Lower lobe of right lung (tissue), 2 donors: ENCODE measurements at regions not wholly inside any gene's neighbourhood (a gene's known extent, or its start where the extent isn't known, plus 50 kb on each side); places are given as distances from the start of the nearest gene placed in this dataset.
A peak's percentile ranks its signal among the peaks of the same experiment; 100 is the strongest.

Experiments
- ATAC-seq, 2 donors: fragments of 200-7000 bp; cut with Tn5 transposase; one replicate each; pipeline ENCODE4 v1.9.1; 2020 to 2022; ENCODE audit warnings: mild to moderate bottlenecking in 2 of 2, moderate library complexity in 2 of 2
- DNase-seq: peaks from one replicate; pipeline ENCODE4 v3.0.0-alpha.2; 2020
- H3K27ac ChIP-seq: fragments of 200-600 bp; one replicate; pipeline ENCODE4 v1.8.0; 2022
- H3K27me3 ChIP-seq: fragments of 200-600 bp; one replicate; pipeline ENCODE4 v1.8.0; 2022; ENCODE audit warnings: low read depth
- H3K36me3 ChIP-seq: fragments of 200-600 bp; one replicate; pipeline ENCODE4 v1.8.0; 2022; ENCODE audit warnings: mild to moderate bottlenecking
- H3K4me1 ChIP-seq: fragments of 200-600 bp; one replicate; pipeline ENCODE4 v1.8.0; 2022
- H3K4me3 ChIP-seq: fragments of 200-600 bp; one replicate; pipeline ENCODE4 v1.8.0; 2022; ENCODE audit warnings: mild to moderate bottlenecking
- H3K9me3 ChIP-seq: fragments of 200-600 bp; one replicate; pipeline ENCODE4 v1.8.0; 2022
- intact Hi-C: fragments of 100-400 bp; cut with DNase I; formaldehyde crosslinking; loops from one replicate; pipeline ENCODE4 v1.11.0; 2022
- TF ChIP-seq, protein P1 (sequence below): fragments of 200-600 bp; IDR thresholded peaks from one replicate; pipeline ENCODE4 v1.8.0; 2022; ENCODE audit warnings: antibody characterized with exemption, mild to moderate bottlenecking
- donor health status: DM: no; HTN: yes; CAD: no; lungs with severe emphysema.

DNA sequence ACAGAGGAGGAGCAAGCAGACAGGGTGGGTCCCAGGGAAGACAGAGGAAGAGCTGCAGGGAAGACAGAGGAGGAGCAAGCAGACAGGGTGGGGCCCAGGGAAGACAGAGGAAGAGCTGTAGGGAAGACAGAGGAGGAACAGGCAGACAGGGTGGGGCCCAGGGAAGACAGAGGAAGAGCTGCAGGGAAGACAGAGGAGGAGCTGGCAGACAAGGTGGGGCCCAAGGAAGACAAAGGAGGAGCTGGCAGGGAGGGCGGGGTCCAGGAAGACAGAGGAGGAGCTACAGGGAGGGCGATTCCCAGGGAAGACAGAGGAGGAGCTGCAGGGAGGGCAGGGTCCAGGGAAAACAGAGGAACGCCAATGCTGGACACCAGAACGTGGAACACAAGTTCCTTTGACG is 66.5 kb downstream of the PLXNA1 start:
- Histone ChIP-seq H3K9me3 (no peaks in the 10 kb centered on the region), H3K27me3 (no peaks in the 10 kb centered on the region), H3K4me3 (no peak overlapping the region), H3K4me1 (peaks cover 7% of the 10 kb centered on the region), H3K36me3 (no peaks in the 10 kb centered on the region), H3K27ac (no peak overlapping the region)
- DNase-seq = no peak
- ATAC-seq = no peak
- intact Hi-C loops = no loop called here
- TF ChIP-seq, protein P1, sequence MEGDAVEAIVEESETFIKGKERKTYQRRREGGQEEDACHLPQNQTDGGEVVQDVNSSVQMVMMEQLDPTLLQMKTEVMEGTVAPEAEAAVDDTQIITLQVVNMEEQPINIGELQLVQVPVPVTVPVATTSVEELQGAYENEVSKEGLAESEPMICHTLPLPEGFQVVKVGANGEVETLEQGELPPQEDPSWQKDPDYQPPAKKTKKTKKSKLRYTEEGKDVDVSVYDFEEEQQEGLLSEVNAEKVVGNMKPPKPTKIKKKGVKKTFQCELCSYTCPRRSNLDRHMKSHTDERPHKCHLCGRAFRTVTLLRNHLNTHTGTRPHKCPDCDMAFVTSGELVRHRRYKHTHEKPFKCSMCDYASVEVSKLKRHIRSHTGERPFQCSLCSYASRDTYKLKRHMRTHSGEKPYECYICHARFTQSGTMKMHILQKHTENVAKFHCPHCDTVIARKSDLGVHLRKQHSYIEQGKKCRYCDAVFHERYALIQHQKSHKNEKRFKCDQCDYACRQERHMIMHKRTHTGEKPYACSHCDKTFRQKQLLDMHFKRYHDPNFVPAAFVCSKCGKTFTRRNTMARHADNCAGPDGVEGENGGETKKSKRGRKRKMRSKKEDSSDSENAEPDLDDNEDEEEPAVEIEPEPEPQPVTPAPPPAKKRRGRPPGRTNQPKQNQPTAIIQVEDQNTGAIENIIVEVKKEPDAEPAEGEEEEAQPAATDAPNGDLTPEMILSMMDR = no peak

DNA sequence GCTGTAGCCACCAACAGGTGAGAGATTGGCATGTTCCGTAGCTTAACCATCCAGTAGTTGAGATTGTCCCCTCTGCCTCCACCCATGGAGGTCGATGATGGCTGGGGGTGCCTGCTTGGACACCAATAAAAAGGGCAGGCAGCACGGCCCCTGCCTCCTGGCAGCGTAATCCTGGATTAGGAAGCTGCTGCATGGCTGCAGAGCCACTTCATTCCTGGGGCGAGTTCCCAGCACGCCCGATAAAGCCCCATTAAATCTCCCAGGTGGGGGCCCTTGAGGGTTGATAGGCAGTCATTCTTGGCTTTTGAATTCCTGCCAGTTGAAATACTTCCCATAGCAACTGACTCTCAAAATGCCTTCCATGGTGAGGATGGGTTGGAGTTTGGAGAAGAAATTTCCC is 67.8 kb downstream of the PLXNA1 start:
- TF ChIP-seq, protein P1 = no peak
- no peaks in the 10 kb centered on the region for H3K36me3 ChIP-seq
- intact Hi-C loops = no loop called here
- DNase-seq = peak; percentile 41
- H3K4me3 ChIP-seq = no peak overlapping the region
- H3K9me3 ChIP-seq = no peaks in the 10 kb centered on the region
- peak; percentile 27 to 55 for ATAC-seq
- H3K27ac ChIP-seq = no peak overlapping the region
- H3K4me1 ChIP-seq = peaks cover 7% of the 10 kb centered on the region
- H3K27me3 ChIP-seq = no peaks in the 10 kb centered on the region

DNA sequence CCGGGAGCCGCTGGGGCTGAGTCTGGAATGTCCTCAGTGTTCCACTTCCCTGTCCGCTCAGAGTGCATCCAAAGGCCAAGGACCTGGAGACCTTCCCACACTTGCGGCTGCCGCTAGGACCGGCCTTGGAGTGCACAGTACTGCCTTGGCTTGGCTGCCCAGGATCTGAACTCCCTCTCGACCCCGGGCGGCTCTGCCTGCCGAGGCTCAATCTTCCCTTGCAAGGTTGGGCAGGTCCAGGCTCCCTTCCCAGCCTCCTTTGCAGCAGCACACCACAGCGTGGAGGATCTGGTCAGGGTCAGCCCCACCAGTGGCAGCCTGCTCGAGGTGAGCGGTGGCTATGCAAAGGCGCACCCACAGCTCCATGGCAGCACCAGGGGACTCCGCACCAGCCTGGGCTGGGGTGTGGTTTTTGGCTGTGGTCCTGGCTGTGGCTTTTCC is 69.2 kb downstream of the PLXNA1 start:
- Histone ChIP-seq H3K4me1 (peaks cover 7% of the 10 kb centered on the region), H3K36me3 (no peaks in the 10 kb centered on the region), H3K9me3 (peaks cover 5% of the 10 kb centered on the region), H3K27me3 (no peaks in the 10 kb centered on the region), H3K4me3 (no peak overlapping the region), H3K27ac (peak overlapping the region; percentile 24)
- TF ChIP-seq, protein P1 = no peak
- intact Hi-C loops = no loop called here
- peak; percentile 78 for DNase-seq
- ATAC-seq = peak; percentile 91 to 92

DNA sequence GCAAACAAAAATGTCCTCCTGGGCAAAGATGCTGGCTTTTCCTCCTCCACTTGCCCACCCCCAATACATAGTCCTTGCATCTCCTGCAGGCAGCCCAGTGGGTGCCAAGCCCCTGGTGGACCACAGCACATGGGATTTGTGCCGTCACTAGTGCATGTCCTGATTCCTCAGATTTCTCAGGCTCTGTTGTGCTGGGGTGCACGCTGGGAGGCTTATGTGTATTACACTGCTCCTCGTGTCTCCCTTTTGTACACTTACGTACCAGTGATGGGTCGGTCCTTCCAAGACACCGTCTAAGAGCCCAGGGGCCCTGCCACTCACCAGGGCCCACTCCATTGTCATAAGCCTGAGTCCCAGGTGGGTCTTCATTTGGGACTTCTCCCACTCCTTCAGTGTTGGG is 70.1 kb downstream of the PLXNA1 start:
- no peak for ATAC-seq
- Histone ChIP-seq H3K27me3 (no peaks in the 10 kb centered on the region), H3K4me1 (peaks cover 7% of the 10 kb centered on the region), H3K4me3 (no peak overlapping the region), H3K9me3 (peaks cover 7% of the 10 kb centered on the region), H3K27ac (peak overlapping the region; percentile 24), H3K36me3 (no peaks in the 10 kb centered on the region)
- DNase-seq = no peak
- intact Hi-C loops = no loop called here
- TF ChIP-seq, protein P1 = no peak

DNA sequence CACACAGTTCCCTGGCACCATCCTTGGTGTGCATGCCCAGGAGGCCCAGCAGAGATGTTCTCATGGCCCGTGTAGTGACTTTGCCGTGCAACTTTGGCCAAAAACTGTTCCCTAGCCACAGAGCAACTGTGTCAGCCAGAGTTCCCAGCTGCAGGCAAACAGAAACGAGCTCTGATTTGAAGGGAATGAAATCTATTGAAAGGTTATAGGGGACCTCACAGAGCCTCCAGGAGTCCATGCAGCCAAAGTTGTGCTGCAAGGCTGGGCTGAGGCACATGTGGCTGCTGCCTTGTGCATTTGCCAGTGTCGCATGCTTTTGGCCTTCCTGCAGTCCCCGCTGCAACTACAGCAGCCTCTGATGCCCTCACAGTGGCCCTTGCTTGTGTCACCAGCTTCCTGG is 70.5 kb downstream of the PLXNA1 start:
- Histone ChIP-seq H3K4me1 (peaks cover 7% of the 10 kb centered on the region), H3K27ac (no peak overlapping the region), H3K9me3 (peaks cover 7% of the 10 kb centered on the region), H3K27me3 (no peaks in the 10 kb centered on the region), H3K36me3 (no peaks in the 10 kb centered on the region), H3K4me3 (no peak overlapping the region)
- intact Hi-C loops = no loop called here
- TF ChIP-seq, protein P1 = no peak
- ATAC-seq (no peak), DNase-seq (no peak)

DNA sequence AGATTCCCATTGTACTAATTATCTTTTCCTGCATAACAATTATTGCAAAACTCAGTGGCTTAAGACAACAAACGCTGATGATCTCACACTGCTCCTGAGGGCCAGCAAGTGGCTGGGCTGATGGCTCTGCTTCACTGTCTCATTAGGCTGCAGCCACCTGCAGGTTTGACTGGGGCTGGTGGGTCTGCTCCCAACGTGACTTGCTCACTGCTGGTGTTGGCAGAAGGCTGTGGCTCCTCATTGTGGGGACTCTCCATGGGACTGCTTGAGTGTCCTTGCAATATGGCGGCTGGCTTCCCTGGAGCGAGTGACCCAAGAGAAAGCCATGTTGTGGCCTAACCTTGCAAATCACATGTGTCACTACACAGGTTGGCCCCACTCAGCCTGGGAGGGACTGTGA is 71.1 kb downstream of the PLXNA1 start:
- DNase-seq = peak; percentile 41
- TF ChIP-seq, protein P1 = no peak
- peaks cover 7% of the 10 kb centered on the region for H3K9me3 ChIP-seq
- intact Hi-C loops = no loop called here
- no peak overlapping the region for H3K4me3 ChIP-seq
- no peak for ATAC-seq
- H3K27me3 ChIP-seq = no peaks in the 10 kb centered on the region
- H3K4me1 ChIP-seq = peaks cover 7% of the 10 kb centered on the region
- no peak overlapping the region for H3K27ac ChIP-seq
- H3K36me3 ChIP-seq = no peaks in the 10 kb centered on the region
